NCI-H69 (cell line): ENCODE measurements at regions not wholly inside any gene's neighbourhood (a gene's known extent, or its start where the extent isn't known, plus 50 kb on each side); places are given as distances from the start of the nearest gene placed in this dataset.
"Not testable (repeated sequence)": the region's sequence is repeated elsewhere in the genome, so short reads cannot be mapped to it uniquely, and the experiment has no call there.

ENCODE experiments used
- DNase-seq: peaks from one replicate; lab custom pipeline; 2025; lab: John Stamatoyannopoulos, UW

DNA sequence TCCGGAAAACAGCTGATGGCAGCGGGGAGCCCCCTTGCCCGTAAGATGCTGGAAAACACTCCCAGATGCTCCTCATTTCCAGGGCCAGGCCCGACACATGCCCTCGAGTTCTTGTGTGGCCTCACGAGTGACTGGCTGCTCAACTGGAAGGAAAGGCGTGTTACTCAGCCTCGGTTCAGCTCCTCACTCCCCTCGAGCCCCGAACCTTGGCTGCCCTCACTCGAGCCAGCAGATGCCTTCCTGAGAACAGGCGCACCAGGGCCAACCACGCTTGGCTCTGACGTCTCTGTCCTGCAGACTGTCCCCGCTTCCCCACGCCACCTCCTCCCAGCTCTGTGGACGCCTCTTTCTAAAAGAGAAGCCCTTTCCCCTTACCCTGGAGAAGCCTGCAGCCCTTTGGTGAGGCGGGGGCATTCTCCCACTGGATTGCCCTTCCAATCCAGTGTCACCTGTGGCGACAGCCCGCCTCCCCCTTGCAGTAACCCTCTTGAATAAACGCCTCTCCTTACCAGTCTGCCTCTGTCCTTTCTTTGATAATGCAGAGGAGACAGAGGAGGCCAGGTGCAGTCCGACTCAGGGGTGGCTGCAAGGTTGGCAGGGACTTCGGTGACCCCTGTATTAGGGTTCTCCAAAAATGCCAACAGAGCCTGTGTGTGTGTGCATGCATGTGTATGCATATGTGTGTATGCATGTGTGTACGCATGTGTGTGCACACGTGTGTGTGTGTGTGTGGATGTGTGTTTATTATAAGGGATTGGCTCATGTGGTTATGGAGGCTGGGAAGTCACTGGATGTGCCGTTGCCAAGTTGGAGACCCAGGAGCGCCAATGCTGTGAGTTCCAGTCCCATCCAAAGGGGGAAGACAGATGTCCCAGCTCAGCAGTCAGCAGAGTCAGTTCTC is 166.3 kb downstream of the KIF26A start:
- no peak for DNase-seq

DNA sequence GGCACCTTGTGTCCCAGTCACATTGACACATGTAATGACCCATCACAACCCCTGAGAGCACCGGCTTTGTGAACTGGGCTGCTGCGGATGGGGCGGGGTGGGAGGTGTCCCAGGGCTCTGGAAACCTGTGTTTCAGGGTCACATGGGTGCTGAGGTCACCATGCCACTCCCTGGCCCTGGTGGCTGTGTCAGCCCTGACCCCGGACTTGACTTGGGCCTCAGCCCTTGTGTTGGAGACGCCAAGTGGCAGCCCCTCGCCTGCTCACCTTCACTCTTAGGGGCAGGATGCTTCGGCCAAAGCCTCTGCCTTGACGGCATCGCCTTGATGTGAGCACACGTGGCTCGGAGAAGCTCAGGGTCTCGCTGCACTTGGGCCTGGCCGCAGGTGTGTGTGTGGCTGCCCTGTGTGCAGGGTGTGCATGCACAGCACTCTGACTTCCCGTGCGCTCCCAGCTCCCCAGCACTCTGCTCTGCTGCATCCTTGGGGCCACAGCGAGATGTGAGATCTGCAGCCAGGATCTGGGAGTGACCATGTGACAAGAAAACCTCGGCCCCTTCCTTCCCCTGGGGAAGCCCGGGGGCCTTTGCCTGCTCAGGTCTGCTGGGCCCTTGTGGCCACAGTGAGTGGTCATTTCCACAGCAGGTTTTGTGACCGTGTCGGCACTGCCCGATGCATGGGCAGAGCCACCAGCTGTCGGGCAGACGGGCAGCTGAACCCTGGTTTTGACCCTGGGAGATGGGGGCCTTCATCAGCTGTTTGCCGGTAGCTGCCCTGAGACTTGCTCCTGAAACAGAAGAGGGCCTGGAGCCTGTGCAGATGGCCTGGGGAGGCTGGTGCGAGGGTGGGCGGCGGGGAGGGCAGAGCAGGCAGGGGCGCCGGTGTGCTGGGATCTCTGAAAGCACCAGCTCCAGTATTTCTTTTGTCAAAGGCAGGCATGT is 167.4 kb downstream of the KIF26A start:
- no peak for DNase-seq

DNA sequence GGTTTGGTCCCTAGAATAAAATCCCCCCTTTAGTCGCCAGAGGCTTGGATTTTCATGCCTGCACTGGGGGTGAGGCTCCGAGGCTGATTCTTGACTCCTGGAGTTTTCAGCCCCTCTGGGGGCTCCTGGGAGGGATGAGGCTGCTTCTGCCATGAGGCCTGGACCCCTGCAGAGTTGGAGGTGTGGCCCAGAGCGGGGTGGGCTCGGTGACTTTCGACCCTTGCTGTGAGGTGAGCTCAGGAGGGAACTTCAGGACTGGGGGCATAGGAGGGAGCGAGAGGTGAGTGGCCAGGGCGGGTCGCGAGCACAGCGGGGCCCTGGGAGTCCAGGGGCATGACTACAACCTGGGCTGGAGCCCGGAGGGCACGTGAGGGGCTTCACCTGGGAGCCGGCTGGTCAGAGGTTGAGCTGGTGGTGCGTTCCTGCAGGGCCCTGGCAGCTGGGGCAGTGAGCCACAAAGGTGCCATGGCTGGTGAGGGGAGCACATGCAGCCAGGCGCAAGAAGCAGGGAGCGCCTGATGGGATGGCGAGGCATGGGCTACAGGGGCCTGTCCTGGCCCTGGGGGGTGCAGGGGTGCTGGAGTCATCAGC is 168.2 kb downstream of the KIF26A start:
- DNase-seq = no peak

DNA sequence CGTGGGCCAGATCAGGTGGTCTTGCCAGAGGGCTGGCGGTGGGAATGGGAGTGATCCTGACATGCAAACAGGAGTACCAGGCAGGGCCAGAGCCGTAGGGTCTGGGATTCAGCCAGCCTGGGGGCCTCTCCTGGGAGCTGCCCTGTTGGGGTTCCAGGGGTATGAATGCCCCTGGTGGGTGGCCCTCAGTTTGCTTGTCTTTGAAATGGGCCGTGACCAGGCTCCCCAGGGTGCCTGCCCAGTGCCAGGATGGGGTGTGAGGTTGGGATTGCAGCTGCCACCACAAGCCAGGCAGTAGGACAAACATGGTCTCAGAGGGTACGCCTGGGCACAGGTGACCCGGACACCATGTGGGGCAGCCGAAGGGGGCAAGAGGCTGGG is 168.8 kb downstream of the KIF26A start:
- DNase-seq = no peak

DNA sequence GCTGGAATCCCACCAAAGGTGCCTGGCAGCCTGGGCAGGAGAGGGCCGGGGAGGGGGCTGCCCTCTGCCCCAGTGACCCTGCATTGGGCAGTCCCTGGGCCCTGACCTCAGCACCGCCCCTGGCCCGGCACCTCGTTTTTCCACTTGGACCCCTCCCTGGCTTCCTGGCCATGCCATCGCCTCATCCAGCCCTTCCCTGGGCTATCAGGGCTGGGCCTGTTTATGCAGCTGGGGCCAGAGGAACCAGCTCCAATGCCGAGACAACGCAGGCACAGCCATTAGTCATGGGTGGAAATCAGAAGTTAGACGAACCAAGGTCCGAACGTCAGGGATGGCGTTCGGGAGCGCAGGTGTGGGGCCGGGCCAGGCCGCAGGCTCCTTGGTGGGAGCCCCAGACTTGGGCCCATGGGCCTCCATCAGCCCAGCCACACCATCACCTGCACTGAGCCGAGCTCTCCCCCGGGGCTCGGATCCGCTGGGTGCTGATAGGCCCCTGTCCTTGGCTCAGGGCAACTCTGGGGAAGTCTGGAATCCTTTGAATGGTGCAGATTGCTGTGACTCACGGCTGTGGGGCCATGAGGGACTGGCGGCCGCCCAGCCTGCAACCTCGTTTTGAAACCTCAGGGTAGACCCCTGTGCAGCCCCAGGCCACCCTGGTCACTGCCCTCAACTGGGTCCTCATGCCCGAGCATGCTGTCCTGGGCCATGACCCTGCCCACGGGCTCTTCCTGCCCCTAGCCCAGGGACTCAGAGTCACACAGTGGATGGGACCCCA is 169.4 kb downstream of the KIF26A start:
- DNase-seq = no peak

DNA sequence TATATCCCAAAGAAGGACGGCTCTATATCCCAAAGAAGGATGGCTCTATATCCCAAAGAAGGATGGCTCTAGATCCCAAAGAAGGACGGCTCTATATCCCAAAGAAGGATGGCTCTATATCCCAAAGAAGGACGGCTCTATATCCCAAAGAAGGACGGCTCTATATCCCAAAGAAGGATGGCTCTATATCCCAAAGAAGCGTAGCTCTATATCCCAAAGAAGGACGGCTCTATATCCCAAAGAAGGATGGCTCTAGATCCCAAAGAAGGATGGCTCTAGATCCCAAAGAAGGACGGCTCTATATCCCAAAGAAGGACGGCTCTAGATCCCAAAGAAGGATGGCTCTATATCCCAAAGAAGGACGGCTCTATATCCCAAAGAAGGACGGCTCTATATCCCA is 170.1 kb downstream of the KIF26A start:
- not testable (repeated sequence) for DNase-seq

DNA sequence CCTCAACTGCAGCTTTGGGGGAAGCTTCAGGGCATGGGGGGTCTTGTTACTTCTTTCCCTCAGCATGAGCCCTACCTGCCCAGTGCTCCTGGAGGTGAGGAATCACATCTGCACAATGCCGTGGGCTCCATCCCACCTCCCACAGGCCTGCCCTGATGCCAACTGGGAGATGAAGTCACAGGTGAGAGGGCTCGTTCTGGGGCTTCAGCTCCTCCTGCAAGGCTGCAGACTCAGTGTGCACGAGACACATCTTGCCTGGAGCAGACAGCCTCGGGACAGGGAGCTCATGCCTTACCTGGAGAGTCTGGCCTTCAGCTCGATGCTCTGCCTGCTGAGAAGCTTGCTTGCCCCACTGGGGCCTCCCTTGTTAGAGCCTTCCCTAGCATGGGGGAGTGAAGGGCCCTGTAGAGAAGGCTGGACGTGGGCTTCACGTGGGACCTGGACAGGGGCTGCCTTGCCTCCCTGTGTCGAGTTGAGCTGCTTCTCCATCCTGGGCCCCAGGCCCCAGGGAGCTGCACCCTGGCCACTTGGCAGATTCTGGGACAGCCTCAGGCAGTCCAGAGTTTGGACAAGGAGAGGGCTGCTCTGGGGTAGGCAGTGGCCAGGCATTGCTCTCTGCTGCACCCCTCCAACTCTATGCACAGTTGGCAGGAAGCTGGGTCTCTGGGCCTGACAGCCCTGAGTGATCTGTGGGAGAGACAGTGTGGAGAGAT is 171.4 kb downstream of the KIF26A start:
- DNase-seq = no peak

DNA sequence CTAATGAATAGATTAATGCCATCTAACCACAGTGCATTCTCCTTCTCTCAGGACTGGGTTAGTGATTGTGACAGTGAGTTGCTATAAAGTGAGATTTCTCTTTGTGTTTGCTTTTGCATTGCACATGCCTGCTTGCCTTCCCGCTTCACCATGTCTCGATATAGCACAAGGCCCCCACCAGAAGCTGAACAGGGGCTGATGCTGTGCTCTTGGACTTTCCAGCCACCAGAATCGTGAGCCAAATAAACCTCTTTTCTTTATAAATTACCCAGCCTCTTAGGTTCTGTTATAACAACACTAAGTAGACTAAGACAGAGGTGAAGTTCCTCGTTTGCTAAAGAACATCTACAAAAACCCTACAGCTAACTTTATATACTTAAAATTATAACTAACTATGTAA is 173.0 kb downstream of the KIF26A start:
- DNase-seq = no peak

DNA sequence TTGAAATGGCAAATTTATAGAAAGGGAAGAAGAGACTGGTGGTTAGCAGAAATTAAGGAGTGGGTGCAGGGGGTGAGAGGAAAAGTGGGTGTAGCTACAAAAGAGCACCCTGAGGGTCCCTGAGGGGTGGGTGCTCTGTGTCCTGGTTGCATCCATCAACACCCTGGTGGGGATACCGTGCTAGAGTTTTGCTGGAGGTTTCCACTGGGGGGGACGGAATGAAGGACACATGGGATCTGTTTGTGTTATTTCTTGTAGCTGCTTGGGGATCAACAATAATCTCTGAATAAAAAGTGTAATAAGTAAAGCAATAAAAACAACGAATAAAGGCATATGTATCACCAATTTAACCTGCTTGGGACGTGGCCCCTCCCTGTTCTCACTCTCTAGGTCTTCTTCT is 175.3 kb downstream of the KIF26A start:
- DNase-seq = no peak

DNA sequence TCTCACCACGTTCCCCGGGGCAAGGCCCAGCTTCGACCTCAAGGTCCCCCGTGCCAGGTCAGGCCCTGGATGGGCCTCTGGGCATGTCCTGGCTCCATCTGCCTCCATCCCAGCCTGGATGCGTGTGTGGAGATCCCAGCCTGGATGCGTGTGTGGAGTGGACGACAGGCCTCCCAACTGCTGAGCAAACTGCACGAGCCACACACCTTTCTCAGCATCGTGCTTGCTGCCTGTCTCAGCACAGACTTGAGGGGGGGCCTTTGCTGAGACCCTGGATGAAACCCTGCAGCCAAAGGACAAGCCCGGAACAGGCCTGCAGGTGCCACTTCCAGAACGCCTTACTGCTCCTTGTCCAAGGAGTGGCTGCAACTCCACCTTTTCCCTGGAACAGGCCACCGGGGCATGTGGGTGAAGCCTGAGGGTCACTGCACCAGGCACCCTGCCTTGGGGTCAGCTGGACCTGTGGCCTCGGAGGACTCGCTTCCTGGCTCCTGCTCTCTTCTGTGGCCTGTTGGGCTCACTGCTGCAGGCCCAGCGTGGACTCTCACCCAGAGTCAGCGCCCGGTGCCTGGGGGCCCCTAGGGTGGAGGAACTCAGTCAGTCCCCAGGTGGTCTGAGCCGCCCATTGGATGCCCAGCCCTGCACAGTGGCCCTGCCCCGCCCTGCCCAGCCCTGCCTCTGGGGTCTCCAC is 176.0 kb downstream of the KIF26A start:
- no peak for DNase-seq

DNA sequence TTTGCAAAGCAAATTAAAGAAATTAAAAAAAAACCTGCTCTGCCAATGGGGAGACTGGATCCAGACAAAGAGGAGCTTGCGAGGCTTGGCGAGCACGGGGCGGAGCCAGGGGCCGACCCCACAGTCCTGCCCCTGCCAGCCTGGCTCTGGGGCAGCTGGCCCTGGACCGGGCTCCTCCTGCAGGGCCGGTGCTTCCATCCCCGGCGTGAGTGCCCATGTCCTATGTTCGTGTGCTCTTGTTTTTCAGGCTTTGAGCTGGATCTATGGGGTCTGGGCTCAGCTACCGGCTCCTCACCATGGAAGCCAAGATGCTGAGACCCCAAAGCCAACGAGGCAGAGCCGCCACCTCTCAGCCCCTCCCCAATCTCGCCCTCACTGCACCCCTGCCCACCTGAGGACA is 176.8 kb downstream of the KIF26A start:
- DNase-seq = no peak

DNA sequence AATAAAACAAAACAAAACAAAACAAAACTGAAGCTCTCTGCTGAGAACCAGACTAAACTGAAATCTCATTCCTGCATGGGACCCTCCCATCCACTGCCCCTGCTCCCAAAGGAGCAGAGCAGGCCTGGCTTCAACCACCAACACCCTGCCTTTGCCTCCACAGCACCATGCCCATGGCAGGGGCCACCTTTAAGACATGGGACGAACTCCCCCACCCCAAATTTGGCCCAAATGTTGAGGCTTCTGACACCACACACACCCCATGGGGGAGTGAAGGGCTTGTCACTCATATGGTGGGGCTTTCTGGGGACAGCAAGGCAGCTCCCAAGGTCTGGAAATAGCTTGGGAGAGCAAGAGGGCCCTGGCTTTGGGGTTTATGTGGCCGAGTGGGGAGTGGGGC is 177.2 kb downstream of the KIF26A start:
- DNase-seq = no peak

DNA sequence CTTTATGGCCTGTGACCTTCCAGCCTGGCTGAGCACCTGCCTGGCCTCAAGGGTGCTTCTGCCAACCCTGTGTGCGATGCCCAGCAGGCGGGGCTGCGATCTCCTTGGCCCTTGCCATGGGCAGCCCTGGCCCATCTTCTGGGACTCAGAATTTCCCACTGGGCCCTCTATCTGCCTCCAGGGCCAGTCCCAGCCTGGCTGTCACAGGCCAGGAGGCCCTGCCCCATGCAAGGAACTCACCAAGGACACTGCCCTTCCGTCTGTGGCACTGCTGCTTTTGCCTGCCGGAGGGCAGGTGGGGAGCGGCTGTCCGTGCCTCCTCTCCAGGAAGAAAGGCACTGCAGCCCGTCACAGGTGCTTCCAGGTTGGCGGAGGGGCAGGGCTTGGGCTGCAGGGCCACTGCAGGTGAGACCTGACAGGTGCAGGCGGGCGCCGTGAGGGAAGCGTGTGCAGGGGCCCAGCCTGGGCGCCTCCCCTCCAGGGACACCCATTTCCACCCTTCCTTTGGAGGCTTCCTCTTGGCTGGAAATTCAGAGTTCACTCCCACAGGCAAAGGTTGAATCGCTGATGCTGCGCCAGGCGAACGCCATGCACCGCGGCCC is 177.8 kb downstream of the KIF26A start:
- DNase-seq = no peak

DNA sequence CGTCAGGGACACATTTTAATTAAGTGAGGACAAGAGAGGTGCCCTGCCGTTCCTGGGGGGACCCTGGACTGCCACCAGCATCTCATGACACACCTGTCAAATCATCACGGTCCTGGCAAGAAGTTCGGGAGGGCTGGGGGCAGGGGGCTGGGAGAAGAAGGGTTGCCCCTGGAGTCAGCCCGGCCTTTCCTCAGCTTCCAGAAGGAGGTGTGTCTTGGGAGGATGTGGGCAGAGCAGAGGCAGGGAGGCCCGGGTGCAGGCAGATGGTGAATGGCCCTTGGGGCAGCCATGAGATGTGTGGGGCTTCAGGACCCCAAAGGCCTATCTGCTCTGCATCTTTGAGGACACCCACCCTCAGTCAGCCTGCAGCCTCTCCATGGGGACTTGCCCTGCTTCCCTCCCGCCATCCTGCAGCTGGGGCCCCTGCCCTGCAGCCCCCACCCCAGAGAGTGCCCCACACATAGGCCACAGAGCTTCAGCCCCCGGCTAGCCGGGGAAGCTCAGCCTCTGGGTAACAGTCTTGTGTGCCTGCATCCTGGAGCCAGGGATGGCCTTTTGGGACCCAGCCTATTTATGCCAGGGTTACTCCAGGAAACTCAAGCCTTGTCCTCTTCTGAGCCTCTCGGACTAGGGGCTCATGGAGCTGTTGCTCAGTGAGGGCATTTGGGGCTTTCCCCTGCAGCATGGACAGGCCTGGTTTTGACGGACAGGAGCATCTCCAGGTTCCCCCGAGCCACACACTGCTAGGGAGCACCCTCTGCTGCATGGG is 178.5 kb downstream of the KIF26A start:
- DNase-seq = no peak

DNA sequence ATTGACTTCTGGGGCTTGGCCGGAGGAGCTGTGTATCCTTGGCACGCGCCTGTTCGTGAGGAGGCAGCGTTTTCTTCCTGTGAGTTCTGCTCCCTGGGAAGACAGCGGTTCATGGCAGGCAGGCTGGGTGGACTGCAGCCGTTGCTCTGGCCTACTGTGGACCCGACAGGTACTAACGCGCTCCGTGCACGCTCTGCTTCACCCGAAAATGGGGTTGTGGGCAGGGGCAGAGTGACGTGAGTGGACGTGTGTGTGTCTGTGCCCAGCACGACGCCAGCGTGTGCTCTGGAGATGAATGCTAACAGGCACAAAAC is 179.1 kb downstream of the KIF26A start:
- no peak for DNase-seq

DNA sequence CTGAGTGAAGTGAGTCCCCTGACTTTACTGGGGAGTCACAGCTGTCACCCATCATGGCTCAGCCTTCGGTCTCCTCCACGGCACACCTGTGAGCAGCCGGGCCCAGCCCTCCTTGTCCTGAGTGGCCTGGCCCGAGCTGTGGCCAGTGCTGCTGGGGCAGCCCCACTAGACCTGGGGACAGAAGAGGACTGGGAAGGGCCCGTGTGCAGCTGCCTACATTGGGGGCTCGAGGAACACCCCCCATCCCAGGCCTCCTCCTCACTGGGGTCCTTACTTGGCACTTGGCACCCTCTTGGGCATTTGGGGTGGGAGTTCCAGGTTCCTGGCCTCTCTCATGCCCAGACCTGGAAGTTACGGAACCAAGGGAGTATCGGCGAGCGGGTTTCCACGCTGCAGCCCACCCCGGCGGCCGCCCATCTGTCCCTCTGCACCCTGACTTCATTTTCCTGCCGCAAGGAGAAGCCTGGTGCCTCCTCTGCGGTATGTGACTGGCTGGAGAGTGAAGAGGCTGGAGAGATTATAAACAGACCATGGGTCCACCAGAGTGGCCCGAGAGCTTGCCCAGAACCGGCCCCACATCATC is 179.7 kb downstream of the KIF26A start:
- no peak for DNase-seq

DNA sequence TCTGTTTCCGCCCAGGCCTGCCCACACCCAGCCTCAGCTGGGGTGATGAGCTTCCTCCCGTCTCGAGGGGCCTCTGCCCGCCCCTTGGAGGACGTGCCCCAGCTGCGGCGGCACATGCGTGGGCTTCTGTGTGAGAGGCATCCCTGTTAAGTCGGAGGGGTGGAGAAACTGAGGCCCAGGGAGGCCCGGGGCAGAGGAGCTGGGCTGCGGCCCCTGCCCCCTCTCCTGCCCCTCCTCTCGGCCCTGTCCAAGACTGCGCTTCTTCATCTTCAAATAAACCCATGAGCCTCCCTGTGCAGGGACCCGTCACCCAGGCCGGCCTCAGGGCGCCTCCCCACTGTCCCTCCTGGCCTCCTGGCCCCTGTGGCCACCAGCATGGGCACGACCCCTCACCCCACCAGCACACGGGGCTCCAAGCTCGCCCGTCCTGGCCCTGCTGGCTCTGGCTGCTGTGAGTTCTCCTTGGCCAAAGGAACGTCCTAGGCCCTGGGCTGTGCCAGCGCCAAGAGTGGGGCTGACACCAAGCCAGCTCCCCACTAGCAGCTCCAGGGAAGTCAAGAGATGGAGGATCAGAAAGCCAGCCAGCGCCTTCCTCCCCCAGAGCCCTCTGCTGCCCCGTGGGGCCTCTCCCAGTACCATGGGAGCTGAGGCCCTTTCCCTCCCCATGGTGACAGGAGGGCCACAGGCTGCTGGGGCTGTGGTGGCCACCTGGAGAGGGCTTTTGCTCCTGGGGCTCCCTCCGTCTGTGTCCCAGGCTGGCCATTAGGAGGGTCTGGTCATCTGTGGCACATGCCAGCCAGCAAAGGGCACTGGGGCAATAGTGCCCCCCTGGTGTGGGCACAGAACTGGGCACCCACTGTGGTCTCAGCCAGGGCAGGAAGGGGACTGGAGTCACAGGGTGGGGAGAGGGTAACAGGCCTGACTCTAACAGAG is 180.4 kb downstream of the KIF26A start:
- DNase-seq = no peak
